ENCODE measurements at regions not wholly inside any gene's neighbourhood (a gene's known extent, or its start where the extent isn't known, plus 50 kb on each side); places are given as distances from the start of the nearest gene placed in this dataset.

- peaks cover 8% of the 10 kb centered on the region for H3K4me1 ChIP-seq (ENCODE audit: control insufficient read depth, low read length)
- no peaks in the 10 kb centered on the region for H3K79me2 ChIP-seq (ENCODE audit: control insufficient read depth, low read length)
- no peaks in the 10 kb centered on the region for H3K9me2 ChIP-seq (replicated peaks; ENCODE audit: control insufficient read depth, low read length)
- H3K27ac ChIP-seq (ENCODE audit: low read depth, low read length): no peak overlapping the region
- no peak overlapping the region for H3K4me2 ChIP-seq (ENCODE audit: low read length)
- no peaks in the 10 kb centered on the region for H4K20me1 ChIP-seq (ENCODE audit: control insufficient read depth, insufficient read depth, low read depth, low read length)
- H3K4me3 ChIP-seq (ENCODE audit: low read length): no peak overlapping the region
- H3K36me3 ChIP-seq (ENCODE audit: control insufficient read depth, low read length): no peaks in the 10 kb centered on the region
- H3K9me3 ChIP-seq (ENCODE audit: control insufficient read depth, insufficient read depth, low read length): no peaks in the 10 kb centered on the region
- TF ChIP-seq EZH2phosphoT487 (IDR thresholded peaks at IDR 0.05; ENCODE audit: borderline replicate concordance, low read length) (no peak), CTCF (IDR thresholded peaks at IDR 0.05; ENCODE audit: low read depth, low read length, poor library complexity, severe bottlenecking) (no peak)
- no peaks in the 10 kb centered on the region for H3K27me3 ChIP-seq (ENCODE audit: control insufficient read depth, low read length)
- no peaks in the 10 kb centered on the region for H3F3A ChIP-seq (ENCODE audit: control insufficient read depth, insufficient read depth)
These were observed 428.4 kb upstream of the B3GALT2 start for GRCh38 chr1:193614817-193615216.

GRCh38 chr1:193614275-193614674, 427.9 kb upstream of the B3GALT2 start:
- Histone ChIP-seq H3K9me3 (ENCODE audit: control insufficient read depth, insufficient read depth, low read length) (no peaks in the 10 kb centered on the region), H3K79me2 (ENCODE audit: control insufficient read depth, low read length) (no peaks in the 10 kb centered on the region), H3K4me1 (ENCODE audit: control insufficient read depth, low read length) (peaks cover 8% of the 10 kb centered on the region), H3K27me3 (ENCODE audit: control insufficient read depth, low read length) (no peaks in the 10 kb centered on the region), H4K20me1 (ENCODE audit: control insufficient read depth, insufficient read depth, low read depth, low read length) (no peaks in the 10 kb centered on the region), H3K36me3 (ENCODE audit: control insufficient read depth, low read length) (no peaks in the 10 kb centered on the region), H3K4me3 (ENCODE audit: low read length) (no peak overlapping the region), H3K4me2 (ENCODE audit: low read length) (no peak overlapping the region), H3F3A (ENCODE audit: control insufficient read depth, insufficient read depth) (no peaks in the 10 kb centered on the region), H3K27ac (ENCODE audit: low read depth, low read length) (no peak overlapping the region), H3K9me2 (replicated peaks; ENCODE audit: control insufficient read depth, low read length) (no peaks in the 10 kb centered on the region)
- TF ChIP-seq EZH2phosphoT487 (IDR thresholded peaks at IDR 0.05; ENCODE audit: borderline replicate concordance, low read length) (no peak), CTCF (IDR thresholded peaks at IDR 0.05; ENCODE audit: low read depth, low read length, poor library complexity, severe bottlenecking) (no peak)

GRCh38 chr1:193613041-193613440, 426.6 kb upstream of the B3GALT2 start:
- H3K4me1 ChIP-seq (ENCODE audit: control insufficient read depth, low read length): peaks cover 8% of the 10 kb centered on the region
- no peaks in the 10 kb centered on the region for H4K20me1 ChIP-seq (ENCODE audit: control insufficient read depth, insufficient read depth, low read depth, low read length)
- no peaks in the 10 kb centered on the region for H3F3A ChIP-seq (ENCODE audit: control insufficient read depth, insufficient read depth)
- H3K9me3 ChIP-seq (ENCODE audit: control insufficient read depth, insufficient read depth, low read length): no peaks in the 10 kb centered on the region
- no peaks in the 10 kb centered on the region for H3K36me3 ChIP-seq (ENCODE audit: control insufficient read depth, low read length)
- no peaks in the 10 kb centered on the region for H3K9me2 ChIP-seq (replicated peaks; ENCODE audit: control insufficient read depth, low read length)
- TF ChIP-seq EZH2phosphoT487 (IDR thresholded peaks at IDR 0.05; ENCODE audit: borderline replicate concordance, low read length) (no peak), CTCF (IDR thresholded peaks at IDR 0.05; ENCODE audit: low read depth, low read length, poor library complexity, severe bottlenecking) (no peak)
- H3K27me3 ChIP-seq (ENCODE audit: control insufficient read depth, low read length): no peaks in the 10 kb centered on the region
- H3K79me2 ChIP-seq (ENCODE audit: control insufficient read depth, low read length): no peaks in the 10 kb centered on the region
- H3K4me2 ChIP-seq (ENCODE audit: low read length): no peak overlapping the region
- no peak overlapping the region for H3K4me3 ChIP-seq (ENCODE audit: low read length)
- no peak overlapping the region for H3K27ac ChIP-seq (ENCODE audit: low read depth, low read length)

- H3K9me3 ChIP-seq (ENCODE audit: control insufficient read depth, insufficient read depth, low read length): no peaks in the 10 kb centered on the region
- H3K4me1 ChIP-seq (ENCODE audit: control insufficient read depth, low read length): peaks cover 3% of the 10 kb centered on the region; the same call in 1 of the 2 replicates
These were observed 423.2 kb upstream of the B3GALT2 start for GRCh38 chr1:193609592-193609991.

More at GRCh38 chr1:193609592-193609991, 423.2 kb upstream of the B3GALT2 start:
- Histone ChIP-seq H3K9me2 (replicated peaks; ENCODE audit: control insufficient read depth, low read length) (no peaks in the 10 kb centered on the region), H3K27me3 (ENCODE audit: control insufficient read depth, low read length) (no peaks in the 10 kb centered on the region), H3K36me3 (ENCODE audit: control insufficient read depth, low read length) (no peaks in the 10 kb centered on the region), H4K20me1 (ENCODE audit: control insufficient read depth, insufficient read depth, low read depth, low read length) (no peaks in the 10 kb centered on the region), H3K4me3 (ENCODE audit: low read length) (no peak overlapping the region), H3K4me2 (ENCODE audit: low read length) (no peak overlapping the region), H3K27ac (ENCODE audit: low read depth, low read length) (no peak overlapping the region), H3K79me2 (ENCODE audit: control insufficient read depth, low read length) (no peaks in the 10 kb centered on the region), H3F3A (ENCODE audit: control insufficient read depth, insufficient read depth) (no peaks in the 10 kb centered on the region)
- no peak for TF ChIP-seq EZH2phosphoT487 (IDR thresholded peaks at IDR 0.05; ENCODE audit: borderline replicate concordance, low read length)
- TF ChIP-seq CTCF (IDR thresholded peaks at IDR 0.05; ENCODE audit: low read depth, low read length, poor library complexity, severe bottlenecking): no peak
